ENCODE measurements at regions not wholly inside any gene's neighbourhood (a gene's known extent, or its start where the extent isn't known, plus 50 kb on each side); places are given as distances from the start of the nearest gene placed in this dataset.

DNA sequence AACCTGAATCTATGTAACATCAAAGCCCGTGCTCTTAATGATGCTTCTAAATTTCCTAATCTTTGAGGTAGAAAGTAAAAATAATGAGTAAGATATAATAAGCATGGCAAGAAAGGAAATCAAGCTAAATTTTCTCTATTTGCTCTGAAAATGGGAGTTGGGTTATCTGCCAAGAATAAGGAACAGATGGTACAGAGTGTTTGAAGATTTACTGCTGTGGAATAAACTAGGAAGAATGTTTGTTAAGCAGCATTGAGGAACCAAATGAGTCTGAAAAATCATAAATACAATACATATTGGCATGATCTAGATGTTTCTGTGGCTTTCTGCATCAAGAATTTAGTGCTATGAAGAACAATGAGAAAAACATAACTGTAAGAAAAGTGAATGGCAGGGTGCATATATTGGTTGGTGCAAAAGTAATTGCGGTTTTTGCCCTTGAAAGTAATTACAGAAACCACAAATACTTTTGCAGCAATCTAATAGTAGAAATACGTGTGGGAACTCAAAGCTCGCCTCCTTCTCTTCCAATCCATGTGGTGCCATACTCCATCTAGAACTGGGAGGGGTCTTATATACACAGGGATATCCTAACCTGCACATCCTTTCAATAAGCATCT lies 87.6 kb downstream of the SUCNR1 start:
- Histone ChIP-seq H2AFZ (ENCODE audit: low read depth, low read length) (no peak overlapping the region), H3K9ac (ENCODE audit: low read depth, low read length) (no peak overlapping the region), H3K27me3 (ENCODE audit: insufficient read depth, low read length, poor library complexity) (no peaks in the 10 kb centered on the region), H3K79me2 (ENCODE audit: insufficient read depth, low read length) (no peaks in the 10 kb centered on the region), H3K27ac (ENCODE audit: low read length) (no peak overlapping the region), H3K4me3 (ENCODE audit: low read depth in 1 of 2, low read length in 2 of 2) (no peak overlapping the region), H3K4me2 (ENCODE audit: insufficient read depth, low read length) (no peak overlapping the region), H3K9me3 (ENCODE audit: insufficient read depth, low read length, severe bottlenecking) (no peaks in the 10 kb centered on the region), H3K4me1 (ENCODE audit: insufficient read depth, low read length) (no peaks in the 10 kb centered on the region), H4K20me1 (ENCODE audit: insufficient read depth, low read length) (no peaks in the 10 kb centered on the region), H3K36me3 (ENCODE audit: insufficient read depth, low read length) (no peaks in the 10 kb centered on the region)
- no peak for ATAC-seq (ENCODE audit: insufficient read depth, low read depth)
- TF ChIP-seq, protein P1, sequence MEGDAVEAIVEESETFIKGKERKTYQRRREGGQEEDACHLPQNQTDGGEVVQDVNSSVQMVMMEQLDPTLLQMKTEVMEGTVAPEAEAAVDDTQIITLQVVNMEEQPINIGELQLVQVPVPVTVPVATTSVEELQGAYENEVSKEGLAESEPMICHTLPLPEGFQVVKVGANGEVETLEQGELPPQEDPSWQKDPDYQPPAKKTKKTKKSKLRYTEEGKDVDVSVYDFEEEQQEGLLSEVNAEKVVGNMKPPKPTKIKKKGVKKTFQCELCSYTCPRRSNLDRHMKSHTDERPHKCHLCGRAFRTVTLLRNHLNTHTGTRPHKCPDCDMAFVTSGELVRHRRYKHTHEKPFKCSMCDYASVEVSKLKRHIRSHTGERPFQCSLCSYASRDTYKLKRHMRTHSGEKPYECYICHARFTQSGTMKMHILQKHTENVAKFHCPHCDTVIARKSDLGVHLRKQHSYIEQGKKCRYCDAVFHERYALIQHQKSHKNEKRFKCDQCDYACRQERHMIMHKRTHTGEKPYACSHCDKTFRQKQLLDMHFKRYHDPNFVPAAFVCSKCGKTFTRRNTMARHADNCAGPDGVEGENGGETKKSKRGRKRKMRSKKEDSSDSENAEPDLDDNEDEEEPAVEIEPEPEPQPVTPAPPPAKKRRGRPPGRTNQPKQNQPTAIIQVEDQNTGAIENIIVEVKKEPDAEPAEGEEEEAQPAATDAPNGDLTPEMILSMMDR (IDR thresholded peaks at IDR 0.05; ENCODE audit: borderline replicate concordance, extremely low read depth, low read length, poor library complexity, severe bottlenecking), result no peak
- no peak for TF ChIP-seq EZH2 (IDR thresholded peaks at IDR 0.05; ENCODE audit: borderline replicate concordance, low read depth, low read length, severe bottlenecking)
- no peak for DNase-seq

DNA sequence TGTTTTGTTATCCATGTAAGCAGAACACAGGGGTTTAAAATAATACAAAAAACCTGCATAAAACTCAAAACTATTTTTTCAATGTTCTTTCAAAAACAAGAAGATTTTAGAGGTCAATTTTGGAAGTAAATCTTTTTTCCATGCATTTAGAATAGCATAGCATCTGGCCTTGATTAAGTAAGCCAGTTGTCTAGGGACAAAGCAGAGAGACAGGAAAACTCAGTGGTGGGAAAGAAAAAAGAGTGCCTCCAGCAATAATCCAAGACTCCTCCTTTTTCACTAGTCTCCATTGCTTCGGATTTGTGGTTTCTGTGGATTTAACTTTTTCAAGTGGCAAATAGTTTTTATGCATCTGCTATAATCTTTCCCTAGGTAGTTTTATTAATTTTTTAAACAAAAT lies 88.9 kb downstream of the SUCNR1 start:
- no peak overlapping the region for H3K4me2 ChIP-seq (ENCODE audit: insufficient read depth, low read length)
- ATAC-seq (ENCODE audit: insufficient read depth, low read depth), result no peak
- H4K20me1 ChIP-seq (ENCODE audit: insufficient read depth, low read length), result no peaks in the 10 kb centered on the region
- H3K9me3 ChIP-seq (ENCODE audit: insufficient read depth, low read length, severe bottlenecking), result no peaks in the 10 kb centered on the region
- H3K27me3 ChIP-seq (ENCODE audit: insufficient read depth, low read length, poor library complexity), result no peaks in the 10 kb centered on the region
- H2AFZ ChIP-seq (ENCODE audit: low read depth, low read length), result no peak overlapping the region
- H3K79me2 ChIP-seq (ENCODE audit: insufficient read depth, low read length), result no peaks in the 10 kb centered on the region
- no peak for TF ChIP-seq EZH2 (IDR thresholded peaks at IDR 0.05; ENCODE audit: borderline replicate concordance, low read depth, low read length, severe bottlenecking)
- TF ChIP-seq, protein P1 (IDR thresholded peaks at IDR 0.05; ENCODE audit: borderline replicate concordance, extremely low read depth, low read length, poor library complexity, severe bottlenecking), result no peak
- H3K9ac ChIP-seq (ENCODE audit: low read depth, low read length), result no peak overlapping the region
- no peak for DNase-seq
- no peaks in the 10 kb centered on the region for H3K4me1 ChIP-seq (ENCODE audit: insufficient read depth, low read length)
- no peak overlapping the region for H3K27ac ChIP-seq (ENCODE audit: low read length)
- H3K4me3 ChIP-seq (ENCODE audit: low read depth in 1 of 2, low read length in 2 of 2), result no peak overlapping the region
- H3K36me3 ChIP-seq (ENCODE audit: insufficient read depth, low read length), result no peaks in the 10 kb centered on the region

DNA sequence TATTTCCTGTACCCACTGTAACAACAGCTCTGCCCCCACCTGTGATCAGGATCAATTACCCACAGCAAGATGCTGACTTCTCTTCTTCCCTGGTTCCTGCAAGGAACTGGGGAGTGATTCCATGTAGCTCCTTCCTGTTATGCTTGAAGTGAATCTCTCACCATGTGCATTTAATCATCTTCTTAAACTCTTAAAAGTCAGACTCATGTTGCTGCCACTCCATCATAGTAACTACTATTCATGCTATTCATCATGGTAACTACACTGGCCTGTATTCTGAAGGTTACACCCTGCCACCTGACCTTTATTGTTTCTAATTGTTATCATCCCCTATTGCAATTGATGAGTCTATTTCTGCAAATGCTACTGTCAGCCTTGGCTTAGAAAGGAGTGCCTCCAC lies 89.5 kb downstream of the SUCNR1 start:
- no peak overlapping the region for H2AFZ ChIP-seq (ENCODE audit: low read depth, low read length)
- no peaks in the 10 kb centered on the region for H3K4me1 ChIP-seq (ENCODE audit: insufficient read depth, low read length)
- H3K27ac ChIP-seq (ENCODE audit: low read length), result no peak overlapping the region
- DNase-seq (no peak), ATAC-seq (ENCODE audit: insufficient read depth, low read depth) (no peak)
- no peak overlapping the region for H3K4me3 ChIP-seq (ENCODE audit: low read depth in 1 of 2, low read length in 2 of 2)
- H3K4me2 ChIP-seq (ENCODE audit: insufficient read depth, low read length), result no peak overlapping the region
- no peaks in the 10 kb centered on the region for H3K9me3 ChIP-seq (ENCODE audit: insufficient read depth, low read length, severe bottlenecking)
- TF ChIP-seq, protein P1 (IDR thresholded peaks at IDR 0.05; ENCODE audit: borderline replicate concordance, extremely low read depth, low read length, poor library complexity, severe bottlenecking), result no peak
- no peak for TF ChIP-seq EZH2 (IDR thresholded peaks at IDR 0.05; ENCODE audit: borderline replicate concordance, low read depth, low read length, severe bottlenecking)
- H3K36me3 ChIP-seq (ENCODE audit: insufficient read depth, low read length), result no peaks in the 10 kb centered on the region
- H3K27me3 ChIP-seq (ENCODE audit: insufficient read depth, low read length, poor library complexity), result no peaks in the 10 kb centered on the region
- H4K20me1 ChIP-seq (ENCODE audit: insufficient read depth, low read length), result no peaks in the 10 kb centered on the region
- no peaks in the 10 kb centered on the region for H3K79me2 ChIP-seq (ENCODE audit: insufficient read depth, low read length)
- no peak overlapping the region for H3K9ac ChIP-seq (ENCODE audit: low read depth, low read length)

All from DND-41 (cell line).